HL-60 (cell line): ENCODE measurements at regions not wholly inside any gene's neighbourhood (a gene's known extent, or its start where the extent isn't known, plus 50 kb on each side); places are given as distances from the start of the nearest gene placed in this dataset.

Experiments
- CTCF ChIP-seq: IDR thresholded peaks from one replicate; pipeline ENCODE4 v1.5.1; 2011; ENCODE audit warnings: low read length, control low read depth, inconsistent platforms; ENCODE audit not compliant: insufficient read depth
- GABPA ChIP-seq: IDR thresholded peaks from 2 replicates; pipeline ENCODE4 v1.6.1; 2012; ENCODE audit warnings: low read depth
- POLR2AphosphoS5 ChIP-seq: IDR thresholded peaks from 2 replicates; pipeline ENCODE4 v1.6.1; 2012; ENCODE audit warnings: low read depth
- REST ChIP-seq: IDR thresholded peaks from 2 replicates; pipeline ENCODE4 v1.6.1; 2012; ENCODE audit warnings: low read depth; ENCODE audit not compliant: insufficient replicate concordance
- SPI1 ChIP-seq: IDR thresholded peaks from 2 replicates; pipeline ENCODE4 v1.6.1; 2012; ENCODE audit warnings: low read depth, mild to moderate bottlenecking, borderline replicate concordance

DNA sequence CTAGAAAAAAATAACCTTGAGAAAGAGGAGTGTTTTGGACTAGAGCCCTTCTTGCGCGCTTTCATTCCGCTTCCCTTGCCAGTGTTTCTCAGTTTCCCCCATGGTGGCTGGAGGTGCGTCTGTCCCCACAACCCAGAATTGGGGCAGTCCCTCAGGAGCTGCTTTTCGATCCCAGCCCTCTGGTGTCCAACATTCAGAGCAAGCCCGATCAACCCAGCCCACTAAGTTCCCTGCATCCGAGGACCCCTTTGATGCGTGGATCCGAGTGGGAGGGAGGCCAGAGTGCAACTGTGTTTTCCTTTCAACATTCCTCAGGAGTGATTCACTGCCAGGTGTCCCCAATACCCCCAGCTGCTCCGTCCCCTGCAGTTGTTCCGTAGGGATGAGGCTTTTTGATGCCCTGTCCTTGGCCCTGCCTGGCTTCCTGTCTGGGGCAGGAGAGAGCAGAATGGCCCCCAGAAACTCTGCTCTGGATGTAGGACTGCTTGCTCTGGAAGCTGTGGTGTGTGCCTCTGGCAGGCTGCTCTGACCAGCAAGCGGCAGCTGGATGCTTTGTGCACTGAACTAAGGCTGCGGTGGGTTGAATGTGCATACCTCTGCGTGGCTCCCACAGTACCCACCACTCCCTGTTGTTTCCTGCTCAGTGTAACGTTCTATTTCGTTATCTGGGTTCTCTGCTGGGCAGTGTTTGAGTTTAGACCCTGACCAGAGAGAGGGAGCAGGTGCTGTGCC, 117.5 kb downstream of the BOD1 start:
- TF ChIP-seq POLR2AphosphoS5 = no peak
- TF ChIP-seq GABPA = no peak
- TF ChIP-seq CTCF = no peak
- TF ChIP-seq REST = no peak
- TF ChIP-seq SPI1 = no peak
